Activated naive CD4-positive, alpha-beta T cell treated with anti-CD3 and anti-CD28 coated beads, Interleukin-2, amount 50 U/mL, for 72 hours (primary cell): ENCODE measurements at regions not wholly inside any gene's neighbourhood (a gene's known extent, or its start where the extent isn't known, plus 50 kb on each side); places are given as distances from the start of the nearest gene placed in this dataset.

Experiments used
- ATAC-seq, 2 donors: fragments of 150-1000 bp; cut with Tn5 transposase; 2 replicates each; pipeline ENCODE4 v1.10.0; 2021; ENCODE audit warnings: mild to moderate bottlenecking in 2 of 2, moderate library complexity in 2 of 2
- DNase-seq, 2 donors: peaks; one replicate each; pipeline ENCODE4 v3.0.0; 2021 to 2022; ENCODE audit warnings: low spot score in 2 of 2
- H3K27ac Mint-ChIP-seq, 2 donors: one replicate each; pipeline ENCODE4 v1.8.0; 2022; ENCODE audit warnings: mild to moderate bottlenecking in 2 of 2, mixed read lengths in 2 of 2
- H3K36me3 Mint-ChIP-seq, 2 donors: one replicate each; pipeline ENCODE4 v1.8.0; 2022; ENCODE audit warnings: mixed read lengths in 2 of 2
- H3K9me3 Mint-ChIP-seq, 2 donors: one replicate each; pipeline ENCODE4 v1.8.0; 2022; ENCODE audit warnings: mixed read lengths in 2 of 2

- Mint-ChIP-seq H3K36me3 (no peaks in the 10 kb centered on the region), H3K27ac (peak overlapping the region in 1 of 2 donors; percentile 73), H3K9me3 (no peaks in the 10 kb centered on the region)
- DNase-seq (peak in 1 of 2 donors; percentile 3), ATAC-seq (peak; percentile 48 to 91)
Measured at GRCh38 chr14:39912192-39913100, 480.2 kb upstream of the FBXO33 start.

- Mint-ChIP-seq H3K36me3 (peaks cover 5 to 7% of the 10 kb centered on the region in 2 donors), H3K27ac (no peak overlapping the region), H3K9me3 (peaks cover 10 to 18% of the 10 kb centered on the region in 2 donors)
- DNase-seq (no peak), ATAC-seq (no peak)
Measured at GRCh38 chr14:39897657-39898056, 465.4 kb upstream of the FBXO33 start.

GRCh38 chr14:39890026-39890425 lies 457.8 kb upstream of the FBXO33 start:
- DNase-seq: no peak
- peaks cover 5 to 16% of the 10 kb centered on the region in 2 donors for H3K36me3 Mint-ChIP-seq
- H3K27ac Mint-ChIP-seq: no peak overlapping the region
- no peak for ATAC-seq
- H3K9me3 Mint-ChIP-seq: peaks cover 19 to 20% of the 10 kb centered on the region in 2 donors

GRCh38 chr14:39884091-39884490 lies 451.9 kb upstream of the FBXO33 start:
- ATAC-seq: no peak

GRCh38 chr14:39880965-39881364 lies 448.7 kb upstream of the FBXO33 start:
- no peaks in the 10 kb centered on the region for H3K9me3 Mint-ChIP-seq
- ATAC-seq (no peak), DNase-seq (no peak)
- H3K27ac Mint-ChIP-seq: no peak overlapping the region
- no peaks in the 10 kb centered on the region for H3K36me3 Mint-ChIP-seq

More at GRCh38 chr14:39884091-39884490, 451.9 kb upstream of the FBXO33 start:
- peaks cover 0 to 9% of the 10 kb centered on the region in 2 donors for H3K36me3 Mint-ChIP-seq
- peaks cover 7 to 14% of the 10 kb centered on the region in 2 donors for H3K9me3 Mint-ChIP-seq
- H3K27ac Mint-ChIP-seq: no peak overlapping the region
- no peak for DNase-seq

- Mint-ChIP-seq H3K27ac (no peak overlapping the region), H3K36me3 (no peaks in the 10 kb centered on the region), H3K9me3 (peaks cover 0 to 4% of the 10 kb centered on the region in 2 donors)
- ATAC-seq: no peak
- no peak for DNase-seq
Measured at GRCh38 chr14:39880106-39880695, 448.0 kb upstream of the FBXO33 start.

- Mint-ChIP-seq H3K36me3 (no peaks in the 10 kb centered on the region), H3K27ac (no peak overlapping the region), H3K9me3 (peaks cover 0 to 6% of the 10 kb centered on the region in 2 donors)
- ATAC-seq: no peak
- DNase-seq: no peak
Measured at GRCh38 chr14:39877577-39878190, 445.5 kb upstream of the FBXO33 start.

- Mint-ChIP-seq H3K9me3 (peaks cover 0 to 6% of the 10 kb centered on the region in 2 donors), H3K36me3 (no peaks in the 10 kb centered on the region), H3K27ac (peak overlapping the region in 1 of 2 donors; percentile 17)
- no peak for ATAC-seq
- no peak for DNase-seq
Measured at GRCh38 chr14:39876916-39877315, 444.7 kb upstream of the FBXO33 start.

- no peak for ATAC-seq
Measured at GRCh38 chr14:39875028-39875427, 442.8 kb upstream of the FBXO33 start.

GRCh38 chr14:39873791-39874190 lies 441.6 kb upstream of the FBXO33 start:
- ATAC-seq: no peak
- Mint-ChIP-seq H3K36me3 (no peaks in the 10 kb centered on the region), H3K27ac (no peak overlapping the region), H3K9me3 (peaks cover 0 to 12% of the 10 kb centered on the region in 2 donors)
- no peak for DNase-seq

More at GRCh38 chr14:39875028-39875427, 442.8 kb upstream of the FBXO33 start:
- Mint-ChIP-seq H3K27ac (no peak overlapping the region), H3K9me3 (peaks cover 0 to 12% of the 10 kb centered on the region in 2 donors), H3K36me3 (no peaks in the 10 kb centered on the region)
- no peak for DNase-seq

- peaks cover 0 to 11% of the 10 kb centered on the region in 2 donors for H3K9me3 Mint-ChIP-seq
- DNase-seq (no peak), ATAC-seq (no peak)
- H3K27ac Mint-ChIP-seq: no peak overlapping the region
- no peaks in the 10 kb centered on the region for H3K36me3 Mint-ChIP-seq
Measured at GRCh38 chr14:39868949-39869348, 436.7 kb upstream of the FBXO33 start.

GRCh38 chr14:39868251-39868650 lies 436.0 kb upstream of the FBXO33 start:
- no peak overlapping the region for H3K27ac Mint-ChIP-seq

GRCh38 chr14:39863441-39863840 lies 431.2 kb upstream of the FBXO33 start:
- DNase-seq (no peak), ATAC-seq (no peak)
- Mint-ChIP-seq H3K36me3 (no peaks in the 10 kb centered on the region), H3K9me3 (peaks cover 0 to 13% of the 10 kb centered on the region in 2 donors), H3K27ac (no peak overlapping the region)

More at GRCh38 chr14:39868251-39868650, 436.0 kb upstream of the FBXO33 start:
- no peak for ATAC-seq
- DNase-seq: no peak
- H3K36me3 Mint-ChIP-seq: no peaks in the 10 kb centered on the region
- peaks cover 0 to 11% of the 10 kb centered on the region in 2 donors for H3K9me3 Mint-ChIP-seq

GRCh38 chr14:39861696-39862095 lies 429.5 kb upstream of the FBXO33 start:
- DNase-seq (no peak), ATAC-seq (no peak)
- Mint-ChIP-seq H3K9me3 (peaks cover 0 to 13% of the 10 kb centered on the region in 2 donors), H3K36me3 (no peaks in the 10 kb centered on the region), H3K27ac (no peak overlapping the region)

- DNase-seq (no peak), ATAC-seq (no peak)
- H3K9me3 Mint-ChIP-seq: peaks cover 0 to 13% of the 10 kb centered on the region in 2 donors
- no peak overlapping the region for H3K27ac Mint-ChIP-seq
- H3K36me3 Mint-ChIP-seq: no peaks in the 10 kb centered on the region
Measured at GRCh38 chr14:39861229-39861600, 429.0 kb upstream of the FBXO33 start.

- no peak overlapping the region for H3K27ac Mint-ChIP-seq
- no peak for DNase-seq
- H3K36me3 Mint-ChIP-seq: no peaks in the 10 kb centered on the region
- ATAC-seq: no peak
- H3K9me3 Mint-ChIP-seq: peaks cover 0 to 11% of the 10 kb centered on the region in 2 donors
Measured at GRCh38 chr14:39860596-39861228, 428.5 kb upstream of the FBXO33 start.

- DNase-seq (no peak), ATAC-seq (no peak)
- Mint-ChIP-seq H3K27ac (no peak overlapping the region), H3K9me3 (peaks cover 5 to 9% of the 10 kb centered on the region in 2 donors), H3K36me3 (no peaks in the 10 kb centered on the region)
Measured at GRCh38 chr14:39859314-39859713, 427.1 kb upstream of the FBXO33 start.
